Ascending aorta (tissue), 2 donors: ENCODE measurements at regions not wholly inside any gene's neighbourhood (a gene's known extent, or its start where the extent isn't known, plus 50 kb on each side); places are given as distances from the start of the nearest gene placed in this dataset.

Experiments used
- DNase-seq, 2 donors: peaks; one replicate each; pipeline ENCODE4 v3.0.0-alpha.2; 2019; ENCODE audit warnings: low spot score in 2 of 2
- H3K27ac ChIP-seq, 2 donors: fragments of 200-600 bp; sonication (generic); one replicate each; pipeline ENCODE4 v1.5.1; 2016 to 2017; ENCODE audit warnings: mild to moderate bottlenecking in 1 of 2
- H3K27me3 ChIP-seq: fragments of 200-600 bp; sonication (generic); one replicate; pipeline ENCODE4 v1.5.1; 2017
- H3K36me3 ChIP-seq, 2 donors: fragments of 200-600 bp; sonication (generic); one replicate each; pipeline ENCODE4 v1.5.1; 2016
- H3K4me1 ChIP-seq, 2 donors: fragments of 200-600 bp; sonication (generic); one replicate each; pipeline ENCODE4 v1.5.1; 2016 to 2017; ENCODE audit warnings: mild to moderate bottlenecking in 1 of 2
- H3K4me3 ChIP-seq, 2 donors: fragments of 200-600 bp; sonication (generic); one replicate each; pipeline ENCODE4 v1.5.1; 2016 to 2017; ENCODE audit warnings: mild to moderate bottlenecking in 1 of 2
- H3K9me3 ChIP-seq, 2 donors: fragments of 200-600 bp; sonication (generic); one replicate each; pipeline ENCODE4 v1.5.1; 2016
- CTCF ChIP-seq, 3 experiments: fragments of 200-600 bp in 2 of 3; fragments of 450-650 bp in 1 of 3; sonication (generic) in 2 of 3; IDR thresholded peaks; one replicate each; pipeline ENCODE4 v1.5.1; 2016 to 2019; ENCODE audit warnings: antibody characterized with exemption in 3 of 3, mild to moderate bottlenecking in 1 of 3, moderate library complexity in 1 of 3
- intact Hi-C: fragments of 100-400 bp; cut with DNase I; formaldehyde crosslinking; loops from one replicate; pipeline ENCODE4 v1.15.1; 2023

GRCh38 chr20:62532921-62533320 is 57.1 kb upstream of the GATA5 start:
- no peaks in the 10 kb centered on the region for H3K9me3 ChIP-seq
- H3K36me3 ChIP-seq: no peaks in the 10 kb centered on the region
- no peaks in the 10 kb centered on the region for H3K27me3 ChIP-seq
- no peak overlapping the region for H3K27ac ChIP-seq
- no peak overlapping the region for H3K4me3 ChIP-seq
- intact Hi-C loops: no loop called here
- H3K4me1 ChIP-seq: no peaks in the 10 kb centered on the region
- DNase-seq: no peak
- TF ChIP-seq CTCF (IDR thresholded peaks at IDR 0.05): no peak

- no peak for TF ChIP-seq CTCF (IDR thresholded peaks at IDR 0.05)
- no peaks in the 10 kb centered on the region for H3K9me3 ChIP-seq
- no peaks in the 10 kb centered on the region for H3K4me1 ChIP-seq
- no peak overlapping the region for H3K4me3 ChIP-seq
- no peaks in the 10 kb centered on the region for H3K36me3 ChIP-seq
- intact Hi-C loops: no loop called here
- H3K27ac ChIP-seq: no peak overlapping the region
- DNase-seq: no peak
- no peaks in the 10 kb centered on the region for H3K27me3 ChIP-seq
Observed at GRCh38 chr20:62533591-62534495, 58.0 kb upstream of the GATA5 start.

GRCh38 chr20:62534526-62535221 is 58.9 kb upstream of the GATA5 start:
- H3K27me3 ChIP-seq: no peaks in the 10 kb centered on the region
- H3K9me3 ChIP-seq: no peaks in the 10 kb centered on the region
- no peak for TF ChIP-seq CTCF (IDR thresholded peaks at IDR 0.05)
- DNase-seq: no peak
- H3K27ac ChIP-seq: no peak overlapping the region
- no peak overlapping the region for H3K4me3 ChIP-seq
- intact Hi-C loops: no loop called here
- no peaks in the 10 kb centered on the region for H3K36me3 ChIP-seq
- H3K4me1 ChIP-seq: no peaks in the 10 kb centered on the region

- intact Hi-C loops: no loop called here
Observed at GRCh38 chr20:62535282-62535811, 59.6 kb upstream of the GATA5 start.

GRCh38 chr20:62535964-62536363 is 60.2 kb upstream of the GATA5 start:
- Histone ChIP-seq H3K27me3 (no peaks in the 10 kb centered on the region), H3K4me3 (no peak overlapping the region), H3K27ac (no peak overlapping the region), H3K36me3 (no peaks in the 10 kb centered on the region), H3K4me1 (no peaks in the 10 kb centered on the region), H3K9me3 (no peaks in the 10 kb centered on the region)
- no peak for DNase-seq
- no peak for TF ChIP-seq CTCF (IDR thresholded peaks at IDR 0.05)
- intact Hi-C loops: no loop called here

More at GRCh38 chr20:62535282-62535811, 59.6 kb upstream of the GATA5 start:
- Histone ChIP-seq H3K27ac (no peak overlapping the region), H3K4me1 (no peaks in the 10 kb centered on the region), H3K9me3 (no peaks in the 10 kb centered on the region), H3K36me3 (no peaks in the 10 kb centered on the region), H3K27me3 (no peaks in the 10 kb centered on the region), H3K4me3 (no peak overlapping the region)
- no peak for DNase-seq
- no peak for TF ChIP-seq CTCF (IDR thresholded peaks at IDR 0.05)
